Jurkat, Clone E6-1 (cell line): ENCODE measurements at regions not wholly inside any gene's neighbourhood (a gene's known extent, or its start where the extent isn't known, plus 50 kb on each side); places are given as distances from the start of the nearest gene placed in this dataset.

Source experiments
- DNase-seq: peaks from one replicate; pipeline ENCODE4 v3.0.0-alpha.2; 2011; ENCODE audit warnings: low read depth, low spot score
- H3K4me3 ChIP-seq: 2 replicates; pipeline ENCODE4 v1.5.1; 2011; ENCODE audit warnings: mild to moderate bottlenecking, low read length, control low read depth, moderate library complexity

GRCh38 chr3:124565013-124565412 lies 165.2 kb upstream of the UMPS start:
- H3K4me3 ChIP-seq = no peak overlapping the region
- DNase-seq = peak; percentile 23

- H3K4me3 ChIP-seq = no peak overlapping the region
- DNase-seq = no peak
Measured at GRCh38 chr3:124565551-124565950, 164.7 kb upstream of the UMPS start.

- no peak overlapping the region for H3K4me3 ChIP-seq
- DNase-seq = no peak
Measured at GRCh38 chr3:124566701-124567100, 163.6 kb upstream of the UMPS start.

- DNase-seq = no peak
- no peak overlapping the region for H3K4me3 ChIP-seq
Measured at GRCh38 chr3:124567179-124567578, 163.1 kb upstream of the UMPS start.

- no peak overlapping the region for H3K4me3 ChIP-seq
- DNase-seq = no peak
Measured at GRCh38 chr3:124569761-124570160, 160.5 kb upstream of the UMPS start.

GRCh38 chr3:124570232-124570631 lies 160.0 kb upstream of the UMPS start:
- H3K4me3 ChIP-seq = no peak overlapping the region
- no peak for DNase-seq

- no peak overlapping the region for H3K4me3 ChIP-seq
- DNase-seq = no peak
Measured at GRCh38 chr3:124572851-124573405, 157.3 kb upstream of the UMPS start.

GRCh38 chr3:124574012-124574411 lies 156.2 kb upstream of the UMPS start:
- H3K4me3 ChIP-seq = no peak overlapping the region
- no peak for DNase-seq

- no peak for DNase-seq
- H3K4me3 ChIP-seq = no peak overlapping the region
Measured at GRCh38 chr3:124576565-124577493, 153.4 kb upstream of the UMPS start.

GRCh38 chr3:124577494-124578167 lies 152.6 kb upstream of the UMPS start:
- no peak overlapping the region for H3K4me3 ChIP-seq
- DNase-seq = no peak

- no peak for DNase-seq
- no peak overlapping the region for H3K4me3 ChIP-seq
Measured at GRCh38 chr3:124579641-124580040, 150.6 kb upstream of the UMPS start.

- DNase-seq = no peak
- no peak overlapping the region for H3K4me3 ChIP-seq
Measured at GRCh38 chr3:124582196-124582595, 148.1 kb upstream of the UMPS start.

- no peak for DNase-seq
- H3K4me3 ChIP-seq = no peak overlapping the region
Measured at GRCh38 chr3:124582621-124583395, 147.4 kb upstream of the UMPS start.

- DNase-seq = no peak
- H3K4me3 ChIP-seq = no peak overlapping the region
Measured at GRCh38 chr3:124584245-124584551, 146.1 kb upstream of the UMPS start.

GRCh38 chr3:124584552-124585391 lies 145.5 kb upstream of the UMPS start:
- DNase-seq = no peak

GRCh38 chr3:124586126-124587052 lies 143.9 kb upstream of the UMPS start:
- no peak overlapping the region for H3K4me3 ChIP-seq
- no peak for DNase-seq

More at GRCh38 chr3:124584552-124585391, 145.5 kb upstream of the UMPS start:
- no peak overlapping the region for H3K4me3 ChIP-seq

GRCh38 chr3:124587053-124587408 lies 143.2 kb upstream of the UMPS start:
- H3K4me3 ChIP-seq = no peak overlapping the region
- no peak for DNase-seq

- no peak for DNase-seq
- H3K4me3 ChIP-seq = no peak overlapping the region
Measured at GRCh38 chr3:124588036-124588435, 142.2 kb upstream of the UMPS start.
